SK-N-MC (cell line): ENCODE measurements at regions not wholly inside any gene's neighbourhood (a gene's known extent, or its start where the extent isn't known, plus 50 kb on each side); places are given as distances from the start of the nearest gene placed in this dataset.

Source experiments
- EZH2 ChIP-seq: fragments of 200-600 bp; sonication (generic); IDR thresholded peaks from one replicate; pipeline ENCODE4 v1.6.1; 2017; ENCODE audit warnings: antibody characterized with exemption
- POLR2AphosphoS5 ChIP-seq: IDR thresholded peaks from 2 replicates; pipeline ENCODE4 v1.6.1; 2012; ENCODE audit warnings: mild to moderate bottlenecking, low read depth, low read length, borderline replicate concordance

GRCh38 chr9:108606401-108606800 is 249.4 kb downstream of the ACTL7B start:
- TF ChIP-seq EZH2: no peak
- no peak for TF ChIP-seq POLR2AphosphoS5
